Mesenchymal stem cell (in vitro differentiated cells and primary cell): ENCODE measurements at regions not wholly inside any gene's neighbourhood (a gene's known extent, or its start where the extent isn't known, plus 50 kb on each side); places are given as distances from the start of the nearest gene placed in this dataset.

Experiments used
- DNase-seq: peaks from one replicate; pipeline ENCODE4 v3.0.0-alpha.2; 2013
- H2AFZ ChIP-seq: one replicate; pipeline ENCODE4 v1.6.1; 2013; ENCODE audit warnings: low read depth, mild to moderate bottlenecking, control low read depth, inconsistent platforms, low read length, moderate library complexity
- H2AK5ac ChIP-seq: 2 replicates; pipeline ENCODE4 v1.6.1; 2013; ENCODE audit warnings: low read length, moderate library complexity, mild to moderate bottlenecking, inconsistent platforms; ENCODE audit not compliant: severe bottlenecking
- H2BK120ac ChIP-seq: one replicate; pipeline ENCODE4 v1.6.1; 2013; ENCODE audit warnings: low read depth, mild to moderate bottlenecking, inconsistent platforms, low read length, moderate library complexity
- H2BK12ac ChIP-seq, 2 experiments: one replicate each; pipeline ENCODE4 v1.6.1; 2013; ENCODE audit warnings: inconsistent platforms in 2 of 2, low read length in 2 of 2, mild to moderate bottlenecking in 2 of 2, moderate library complexity in 2 of 2, control low read depth in 1 of 2
- H2BK15ac ChIP-seq: one replicate; pipeline ENCODE4 v1.6.1; 2013; ENCODE audit warnings: mild to moderate bottlenecking, low read depth, inconsistent platforms; ENCODE audit not compliant: poor library complexity, severe bottlenecking
- H2BK5ac ChIP-seq: 2 replicates; pipeline ENCODE4 v1.6.1; 2013; ENCODE audit warnings: low read depth, mild to moderate bottlenecking, low read length, control low read depth, inconsistent platforms; ENCODE audit not compliant: poor library complexity, severe bottlenecking
- H3K14ac ChIP-seq, 2 experiments: one replicate each; pipeline ENCODE4 v1.6.1; 2013; ENCODE audit warnings: inconsistent platforms in 2 of 2, low read length in 2 of 2, control low read depth in 1 of 2, mild to moderate bottlenecking in 1 of 2, moderate library complexity in 1 of 2
- H3K18ac ChIP-seq, 2 experiments: one replicate each; pipeline ENCODE4 v1.6.1; 2013; ENCODE audit warnings: inconsistent platforms in 2 of 2, low read length in 2 of 2, control low read depth in 1 of 2, low read depth in 1 of 2, mild to moderate bottlenecking in 1 of 2
- H3K23ac ChIP-seq, 2 experiments: one replicate each; pipeline ENCODE4 v1.6.1; 2013; ENCODE audit warnings: inconsistent platforms in 2 of 2, low read length in 2 of 2, mild to moderate bottlenecking in 2 of 2, moderate library complexity in 2 of 2, control low read depth in 1 of 2
- H3K27ac ChIP-seq: 2 replicates; pipeline ENCODE4 v1.5.1; 2013; ENCODE audit warnings: mild to moderate bottlenecking, moderate library complexity, low read length, control low read depth, inconsistent platforms; ENCODE audit not compliant: poor library complexity, severe bottlenecking
- H3K27me3 ChIP-seq, 2 experiments: 2 replicates each; pipeline versions ENCODE4 v1.6.1 to v1.7.0; 2013; ENCODE audit warnings: low read length in 2 of 2, mild to moderate bottlenecking in 2 of 2, moderate library complexity in 2 of 2, control low read depth in 1 of 2, inconsistent platforms in 1 of 2; ENCODE audit not compliant: control insufficient read depth in 1 of 2, insufficient read depth in 1 of 2
- H3K36me3 ChIP-seq, 2 experiments: 2 replicates each; pipeline versions ENCODE4 v1.6.1 to v1.7.0; 2013; ENCODE audit warnings: low read length in 2 of 2, control low read depth in 1 of 2, inconsistent platforms in 1 of 2, low read depth in 1 of 2, mild to moderate bottlenecking in 1 of 2; ENCODE audit not compliant: insufficient read depth in 2 of 2, control insufficient read depth in 1 of 2
- H3K4ac ChIP-seq, 2 experiments: one replicate each; pipeline ENCODE4 v1.6.1; 2013; ENCODE audit warnings: inconsistent platforms in 2 of 2, low read length in 2 of 2, mild to moderate bottlenecking in 2 of 2, moderate library complexity in 2 of 2, control low read depth in 1 of 2, low read depth in 1 of 2
- H3K4me1 ChIP-seq: 2 replicates; pipeline ENCODE4 v1.6.1; 2013; ENCODE audit warnings: low read depth, low read length, control low read depth; ENCODE audit not compliant: control insufficient read depth, insufficient read depth
- H3K4me2 ChIP-seq: 2 replicates; pipeline ENCODE4 v1.6.1; 2013; ENCODE audit warnings: low read length, mild to moderate bottlenecking, inconsistent platforms; ENCODE audit not compliant: poor library complexity, severe bottlenecking
- H3K4me3 ChIP-seq, 2 experiments: 2 replicates each; pipeline versions ENCODE4 v1.5.1 to v1.7.0; 2013; ENCODE audit warnings: low read length in 2 of 2, mild to moderate bottlenecking in 2 of 2, control low read depth in 1 of 2, low read depth in 1 of 2; ENCODE audit not compliant: insufficient read depth in 1 of 2
- H3K79me1 ChIP-seq: replicated peaks from 2 replicates; pipeline ENCODE4 v1.6.1; 2013; ENCODE audit warnings: mild to moderate bottlenecking, control low read depth, low read length, inconsistent platforms; ENCODE audit not compliant: poor library complexity, severe bottlenecking
- H3K9ac ChIP-seq: 2 replicates; pipeline ENCODE4 v1.7.0; 2013; ENCODE audit warnings: mild to moderate bottlenecking, low read length, moderate library complexity
- H3K9me3 ChIP-seq: 2 replicates; pipeline ENCODE4 v1.7.0; 2013; ENCODE audit warnings: mild to moderate bottlenecking, low read length; ENCODE audit not compliant: control insufficient read depth
- H4K8ac ChIP-seq: one replicate; pipeline ENCODE4 v1.6.1; 2013; ENCODE audit warnings: inconsistent platforms, mild to moderate bottlenecking, low read length, moderate library complexity
- H4K91ac ChIP-seq: one replicate; pipeline ENCODE4 v1.6.1; 2013; ENCODE audit warnings: mild to moderate bottlenecking, low read length, inconsistent platforms
- WGBS: methylation state at CpG from one replicate; pipeline ENCODE4 v1.1.7; 2013; ENCODE audit warnings: mixed read lengths; 5-methylcytosine and 5-hydroxymethylcytosine counted together

DNA sequence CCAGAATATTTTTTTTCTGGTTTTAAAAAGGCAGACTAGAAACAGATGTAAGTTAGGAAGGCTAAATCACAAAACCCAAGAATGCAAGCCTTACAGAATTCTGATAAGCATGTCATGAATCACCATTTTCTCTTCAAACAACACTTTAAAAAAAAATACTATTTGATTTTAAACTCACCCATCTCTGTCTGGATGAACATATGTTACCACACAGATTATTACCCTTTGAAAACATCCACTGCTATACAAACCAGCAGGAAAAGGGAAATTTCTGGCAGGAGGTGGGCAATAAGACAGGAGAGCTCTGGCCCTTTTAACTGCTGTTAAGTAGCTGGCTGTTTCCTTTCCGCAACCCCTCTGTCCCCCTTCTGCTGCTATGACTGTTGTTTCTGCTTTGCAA lies 317.7 kb upstream of the NOCT start:
- Histone ChIP-seq H3K14ac (no peak overlapping the region), H3K23ac (no peak overlapping the region), H2BK15ac (no peak overlapping the region), H4K8ac (no peak overlapping the region), H3K36me3 (no peaks in the 10 kb centered on the region), H3K27me3 (no peaks in the 10 kb centered on the region), H3K4me1 (no peaks in the 10 kb centered on the region), H3K79me1 (no peaks in the 10 kb centered on the region), H3K9me3 (no peaks in the 10 kb centered on the region), H3K4me2 (no peak overlapping the region), H4K91ac (no peak overlapping the region), H3K18ac (no peak overlapping the region), H3K4ac (no peak overlapping the region), H2BK12ac (no peak overlapping the region), H3K9ac (no peak overlapping the region), H2BK120ac (no peak overlapping the region), H2AK5ac (no peak overlapping the region), H2AFZ (no peak overlapping the region), H3K4me3 (no peak overlapping the region), H2BK5ac (no peak overlapping the region), H3K27ac (no peak overlapping the region)
- 82% methylated on average over 1 of the region's 1 CpG for WGBS
- no peak for DNase-seq

DNA sequence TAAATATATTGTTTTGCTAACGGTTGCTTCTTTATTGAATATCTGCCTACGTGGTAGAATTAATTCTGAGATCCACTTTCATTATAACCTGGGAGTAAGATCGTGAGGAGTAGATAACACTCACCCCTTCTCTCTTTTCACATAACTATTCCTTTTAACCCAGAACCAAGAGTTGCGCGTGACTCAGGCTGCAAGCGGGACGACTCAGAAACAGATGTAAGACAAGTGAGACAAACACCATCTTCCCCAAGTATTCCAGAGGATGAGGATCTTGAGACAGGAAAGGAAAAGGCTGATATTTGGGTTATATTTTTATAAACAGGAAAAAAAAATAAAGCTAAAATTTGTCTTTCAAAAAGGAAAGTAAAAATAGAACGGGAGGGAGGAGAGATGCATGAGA lies 318.8 kb upstream of the NOCT start:
- no peak overlapping the region for H4K8ac ChIP-seq
- no peaks in the 10 kb centered on the region for H3K9me3 ChIP-seq
- no peaks in the 10 kb centered on the region for H3K79me1 ChIP-seq
- H3K27me3 ChIP-seq = no peaks in the 10 kb centered on the region
- no peak overlapping the region for H3K14ac ChIP-seq
- H4K91ac ChIP-seq = no peak overlapping the region
- DNase-seq = peak; percentile 18
- H2BK12ac ChIP-seq = no peak overlapping the region
- H3K4me2 ChIP-seq = no peak overlapping the region
- peak overlapping the region in 1 of 2 experiments; percentile 5 for H3K4me3 ChIP-seq
- no peak overlapping the region for H2BK15ac ChIP-seq
- H2BK120ac ChIP-seq = no peak overlapping the region
- WGBS = 79% methylated on average over 3 of the region's 8 CpGs
- no peak overlapping the region for H3K18ac ChIP-seq
- no peak overlapping the region for H3K4ac ChIP-seq
- H2AFZ ChIP-seq = no peak overlapping the region
- H3K36me3 ChIP-seq = no peaks in the 10 kb centered on the region
- no peak overlapping the region for H3K23ac ChIP-seq
- no peak overlapping the region for H3K27ac ChIP-seq
- no peak overlapping the region for H3K9ac ChIP-seq
- no peak overlapping the region for H2BK5ac ChIP-seq
- no peaks in the 10 kb centered on the region for H3K4me1 ChIP-seq
- no peak overlapping the region for H2AK5ac ChIP-seq

DNA sequence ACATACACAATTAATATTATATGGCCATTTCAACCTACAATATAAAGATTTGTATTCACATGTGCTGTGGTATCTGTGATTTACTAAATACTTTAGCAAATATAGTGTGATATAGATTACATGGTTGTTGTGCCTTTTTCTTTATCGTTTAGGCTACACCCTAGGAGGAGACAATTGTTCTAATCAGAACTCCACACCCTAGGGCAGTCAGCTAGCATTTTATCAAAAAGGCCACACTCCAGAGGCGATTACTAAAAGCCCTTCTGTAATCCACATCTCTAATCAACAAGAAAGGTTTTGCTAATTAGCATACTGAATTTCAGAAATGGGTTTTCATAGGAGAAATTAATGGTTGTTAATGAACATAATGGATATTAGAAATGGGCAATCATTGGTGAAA lies 319.5 kb upstream of the NOCT start:
- Histone ChIP-seq H3K18ac (no peak overlapping the region), H2BK15ac (no peak overlapping the region), H3K4me1 (no peaks in the 10 kb centered on the region), H3K23ac (no peak overlapping the region), H3K4ac (no peak overlapping the region), H2BK5ac (no peak overlapping the region), H3K36me3 (no peaks in the 10 kb centered on the region), H2BK12ac (no peak overlapping the region), H3K4me3 (no peak overlapping the region), H3K27ac (no peak overlapping the region), H3K79me1 (no peaks in the 10 kb centered on the region), H3K4me2 (no peak overlapping the region), H4K8ac (no peak overlapping the region), H3K27me3 (no peaks in the 10 kb centered on the region), H3K14ac (no peak overlapping the region), H2AK5ac (no peak overlapping the region), H4K91ac (no peak overlapping the region), H2AFZ (no peak overlapping the region), H2BK120ac (no peak overlapping the region), H3K9me3 (no peaks in the 10 kb centered on the region), H3K9ac (no peak overlapping the region)
- DNase-seq = no peak
- 86% methylated on average over 1 of the region's 2 CpGs for WGBS

DNA sequence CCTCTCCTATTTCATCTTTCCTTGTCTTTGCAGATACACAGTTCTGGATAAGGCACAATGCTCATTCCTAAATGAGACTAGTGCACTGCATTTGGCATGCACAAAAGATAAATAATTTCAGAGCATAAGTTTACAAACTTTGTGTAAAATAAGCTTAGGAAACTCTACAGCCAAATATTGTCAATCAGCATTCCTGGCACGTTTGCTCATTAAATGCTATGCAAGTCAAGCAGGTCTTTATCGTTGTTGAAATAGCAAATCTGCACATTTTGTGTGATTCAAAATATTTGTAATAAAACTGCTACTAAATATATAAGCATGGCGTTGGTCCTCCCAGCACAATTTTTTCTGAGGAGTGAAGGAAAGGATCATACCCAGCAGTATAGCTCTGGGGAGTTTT lies 322.1 kb upstream of the NOCT start:
- Histone ChIP-seq H2BK5ac (no peak overlapping the region), H3K9me3 (no peaks in the 10 kb centered on the region), H3K23ac (no peak overlapping the region), H4K91ac (no peak overlapping the region), H3K36me3 (no peaks in the 10 kb centered on the region), H2BK15ac (no peak overlapping the region), H2AK5ac (no peak overlapping the region), H3K4me3 (no peak overlapping the region), H2BK12ac (no peak overlapping the region), H3K14ac (no peak overlapping the region), H3K4me2 (no peak overlapping the region), H4K8ac (no peak overlapping the region), H3K18ac (no peak overlapping the region), H3K4ac (no peak overlapping the region), H2AFZ (no peak overlapping the region), H3K9ac (no peak overlapping the region), H3K27me3 (no peaks in the 10 kb centered on the region), H2BK120ac (no peak overlapping the region), H3K79me1 (no peaks in the 10 kb centered on the region), H3K4me1 (no peaks in the 10 kb centered on the region), H3K27ac (no peak overlapping the region)
- 70% methylated on average over 3 of the region's 3 CpGs for WGBS
- no peak for DNase-seq
